B cell (primary cell): ENCODE measurements at regions not wholly inside any gene's neighbourhood (a gene's known extent, or its start where the extent isn't known, plus 50 kb on each side); places are given as distances from the start of the nearest gene placed in this dataset.

ENCODE experiments used
- ATAC-seq: fragments of 200-7000 bp; cut with Tn5 transposase; one replicate; pipeline ENCODE4 v1.10.0; 2021; ENCODE audit warnings: low read depth, mild to moderate bottlenecking, moderate number of reproducible peaks, moderate library complexity
- CTCF ChIA-PET: fragments of 350-600 bp; sonication (Branson Sonifier 250); formaldehyde crosslinking; loops from one replicate; lab custom pipeline; 2021; ENCODE audit warnings: antibody characterized with exemption, inconsistent platforms; lab: Charles Lee
- POLR2A ChIA-PET: fragments of 350-600 bp; sonication (Branson Sonifier 250); formaldehyde crosslinking; loops from one replicate; lab custom pipeline; 2021; ENCODE audit warnings: antibody characterized with exemption; lab: Charles Lee
- DNase-seq: peaks from one replicate; pipeline ENCODE4 v3.0.0; 2013
- H2AFZ ChIP-seq: 2 replicates; pipeline ENCODE4 v1.6.1; 2012; ENCODE audit warnings: mild to moderate bottlenecking, low read depth, low read length; ENCODE audit not compliant: insufficient read depth, poor library complexity, severe bottlenecking
- H3K27ac ChIP-seq, 2 donors: 1 replicate in 1 of 2; 2 replicates in 1 of 2; pipeline ENCODE4 v1.5.1; 2012 to 2013; ENCODE audit warnings: low read length in 2 of 2, mild to moderate bottlenecking in 2 of 2, moderate library complexity in 1 of 2
- H3K27me3 ChIP-seq, 4 experiments: fragments of 200-600 bp in 1 of 4; sonication (generic) in 1 of 4; replicated peaks in 1 of 4; 1 replicate in 2 of 4; 2 replicates in 2 of 4; pipeline versions ENCODE4 v1.6.1 to v1.7.0; 2013 to 2016; ENCODE audit warnings: low read length in 3 of 4, mild to moderate bottlenecking in 2 of 4, mixed read lengths in 1 of 4, moderate library complexity in 1 of 4; ENCODE audit not compliant: insufficient read depth in 4 of 4, control insufficient read depth in 3 of 4; ENCODE audit errors: control extremely low read depth in 1 of 4
- H3K36me3 ChIP-seq, 2 experiments: replicated peaks in 1 of 2; 1 replicate in 1 of 2; 2 replicates in 1 of 2; pipeline versions ENCODE4 v1.6.1 to v1.7.1; 2013; ENCODE audit warnings: low read length in 1 of 2; ENCODE audit not compliant: insufficient read depth in 2 of 2, control insufficient read depth in 1 of 2; ENCODE audit errors: control extremely low read depth in 1 of 2, extremely low read depth in 1 of 2
- H3K4me1 ChIP-seq, 2 donors: fragments of 200-600 bp in 1 of 2; sonication (generic) in 1 of 2; 1 replicate in 1 of 2; 2 replicates in 1 of 2; pipeline versions ENCODE4 v1.5.1 to v1.6.1; 2013 to 2017; ENCODE audit warnings: low read length in 2 of 2; ENCODE audit not compliant: control insufficient read depth in 2 of 2, insufficient read depth in 2 of 2
- H3K4me2 ChIP-seq: replicated peaks from 2 replicates; pipeline ENCODE3; 2012; ENCODE audit warnings: mild to moderate bottlenecking, low read depth, low read length; ENCODE audit not compliant: poor library complexity, severe bottlenecking
- H3K4me3 ChIP-seq, 5 experiments: fragments of 200-600 bp in 1 of 5; sonication (generic) in 1 of 5; 1 replicate in 3 of 5; 2 replicates in 2 of 5; pipeline versions ENCODE4 v1.5.1 to v1.7.0; 2011 to 2016; ENCODE audit warnings: low read length in 4 of 5, mild to moderate bottlenecking in 4 of 5, low read depth in 2 of 5, control low read depth in 1 of 5, moderate library complexity in 1 of 5; ENCODE audit not compliant: insufficient read depth in 1 of 5; ENCODE audit errors: control extremely low read depth in 1 of 5, extremely low read depth in 1 of 5
- H3K79me2 ChIP-seq: fragments of 200-600 bp; sonication (generic); one replicate; pipeline ENCODE4 v1.6.0; 2016; ENCODE audit warnings: low read length; ENCODE audit not compliant: control insufficient read depth, insufficient read depth
- H3K9ac ChIP-seq: fragments of 200-600 bp; sonication (generic); 2 replicates; pipeline ENCODE4 v1.6.1; 2017; ENCODE audit warnings: mild to moderate bottlenecking, low read length, moderate library complexity
- H3K9me3 ChIP-seq, 3 donors: one replicate each; pipeline versions ENCODE4 v1.6.1 to v1.7.1; 2013; ENCODE audit warnings: low read length in 2 of 3; ENCODE audit not compliant: control insufficient read depth in 2 of 3, insufficient read depth in 1 of 3; ENCODE audit errors: control extremely low read depth in 1 of 3
- H4K20me1 ChIP-seq: 2 replicates; pipeline ENCODE4 v1.6.0; 2012; ENCODE audit warnings: mild to moderate bottlenecking, low read length; ENCODE audit not compliant: insufficient read depth, control insufficient read depth, poor library complexity, severe bottlenecking
- H3K27ac Mint-ChIP-seq: one replicate; pipeline ENCODE4 v1.8.0; 2021; ENCODE audit warnings: mixed read lengths
- H3K27me3 Mint-ChIP-seq: one replicate; pipeline ENCODE4 v1.8.0; 2021; ENCODE audit warnings: mixed read lengths
- H3K4me1 Mint-ChIP-seq: one replicate; pipeline ENCODE4 v1.8.0; 2021; ENCODE audit warnings: mixed read lengths
- H3K4me3 Mint-ChIP-seq: one replicate; pipeline ENCODE4 v1.8.0; 2021; ENCODE audit warnings: mixed read lengths
- H3K9me3 Mint-ChIP-seq: one replicate; pipeline ENCODE4 v1.8.0; 2022; ENCODE audit warnings: mixed read lengths; ENCODE audit not compliant: insufficient read depth
- EZH2 ChIP-seq: IDR thresholded peaks from 2 replicates; pipeline ENCODE4 v1.6.1; 2012; ENCODE audit warnings: borderline replicate concordance, low read depth, mild to moderate bottlenecking, moderate library complexity, low read length; ENCODE audit not compliant: insufficient read depth, poor library complexity, severe bottlenecking
- WGBS: methylation state at CpG from one replicate; pipeline ENCODE4 v1.1.5; 2013; ENCODE audit warnings: missing lambda C conversion rate; ENCODE audit not compliant: insufficient coverage; 5-methylcytosine and 5-hydroxymethylcytosine counted together
- intact Hi-C: fragments of 100-400 bp; cut with micrococcal nuclease; formaldehyde crosslinking; loops from one replicate; pipeline ENCODE4 v1.10.0; 2022
- TF ChIP-seq, protein P1 (sequence below): fragments of 200-600 bp; IDR thresholded peaks from one replicate; pipeline ENCODE4 v1.8.0; 2022; ENCODE audit warnings: antibody characterized with exemption, mild to moderate bottlenecking

DNA sequence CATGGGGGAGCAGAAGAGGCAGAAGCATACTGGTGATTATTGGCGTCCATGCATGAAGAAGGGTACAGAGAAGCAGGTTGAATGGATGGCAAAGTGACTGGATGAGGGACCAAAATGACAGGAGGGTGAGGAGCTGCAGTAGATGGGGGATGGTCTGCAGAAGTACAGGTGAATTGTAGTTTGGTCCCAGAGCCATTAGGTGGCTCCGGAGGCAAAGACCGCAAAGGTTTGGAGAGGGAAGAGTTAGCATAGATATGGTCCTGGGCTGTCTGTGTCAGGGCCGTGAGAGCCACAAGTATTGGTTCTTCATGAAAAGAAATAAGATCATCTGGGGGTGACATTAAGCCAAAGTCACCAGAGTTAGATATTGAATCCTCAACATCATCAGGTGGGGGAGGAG lies 59.0 kb upstream of the ZNF726 start:
- H3K4me1 ChIP-seq = no peaks in the 10 kb centered on the region
- peaks cover 21% of the 10 kb centered on the region for H3K9me3 Mint-ChIP-seq
- H3K27me3 Mint-ChIP-seq = no peaks in the 10 kb centered on the region
- no peak for ATAC-seq
- no peak overlapping the region for H3K27ac ChIP-seq
- ChIA-PET CTCF (no interaction called here), POLR2A (no interaction called here)
- H3K4me3 ChIP-seq = no peak overlapping the region
- H3K79me2 ChIP-seq = no peaks in the 10 kb centered on the region
- H4K20me1 ChIP-seq = no peaks in the 10 kb centered on the region
- 59% methylated on average over 4 of the region's 4 CpGs for WGBS
- H3K4me2 ChIP-seq = no peak overlapping the region
- TF ChIP-seq EZH2 = no peak
- TF ChIP-seq, protein P1, sequence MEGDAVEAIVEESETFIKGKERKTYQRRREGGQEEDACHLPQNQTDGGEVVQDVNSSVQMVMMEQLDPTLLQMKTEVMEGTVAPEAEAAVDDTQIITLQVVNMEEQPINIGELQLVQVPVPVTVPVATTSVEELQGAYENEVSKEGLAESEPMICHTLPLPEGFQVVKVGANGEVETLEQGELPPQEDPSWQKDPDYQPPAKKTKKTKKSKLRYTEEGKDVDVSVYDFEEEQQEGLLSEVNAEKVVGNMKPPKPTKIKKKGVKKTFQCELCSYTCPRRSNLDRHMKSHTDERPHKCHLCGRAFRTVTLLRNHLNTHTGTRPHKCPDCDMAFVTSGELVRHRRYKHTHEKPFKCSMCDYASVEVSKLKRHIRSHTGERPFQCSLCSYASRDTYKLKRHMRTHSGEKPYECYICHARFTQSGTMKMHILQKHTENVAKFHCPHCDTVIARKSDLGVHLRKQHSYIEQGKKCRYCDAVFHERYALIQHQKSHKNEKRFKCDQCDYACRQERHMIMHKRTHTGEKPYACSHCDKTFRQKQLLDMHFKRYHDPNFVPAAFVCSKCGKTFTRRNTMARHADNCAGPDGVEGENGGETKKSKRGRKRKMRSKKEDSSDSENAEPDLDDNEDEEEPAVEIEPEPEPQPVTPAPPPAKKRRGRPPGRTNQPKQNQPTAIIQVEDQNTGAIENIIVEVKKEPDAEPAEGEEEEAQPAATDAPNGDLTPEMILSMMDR = no peak
- no peak overlapping the region for H2AFZ ChIP-seq
- H3K27ac Mint-ChIP-seq = no peak overlapping the region
- H3K4me1 Mint-ChIP-seq = no peaks in the 10 kb centered on the region
- no peaks in the 10 kb centered on the region for H3K36me3 ChIP-seq
- intact Hi-C loops = no loop called here
- no peak for DNase-seq
- no peak overlapping the region for H3K4me3 Mint-ChIP-seq
- peaks cover 0 to 7% (median 0%) of the 10 kb centered on the region in 3 donors for H3K9me3 ChIP-seq
- no peaks in the 10 kb centered on the region for H3K27me3 ChIP-seq
- no peak overlapping the region for H3K9ac ChIP-seq

DNA sequence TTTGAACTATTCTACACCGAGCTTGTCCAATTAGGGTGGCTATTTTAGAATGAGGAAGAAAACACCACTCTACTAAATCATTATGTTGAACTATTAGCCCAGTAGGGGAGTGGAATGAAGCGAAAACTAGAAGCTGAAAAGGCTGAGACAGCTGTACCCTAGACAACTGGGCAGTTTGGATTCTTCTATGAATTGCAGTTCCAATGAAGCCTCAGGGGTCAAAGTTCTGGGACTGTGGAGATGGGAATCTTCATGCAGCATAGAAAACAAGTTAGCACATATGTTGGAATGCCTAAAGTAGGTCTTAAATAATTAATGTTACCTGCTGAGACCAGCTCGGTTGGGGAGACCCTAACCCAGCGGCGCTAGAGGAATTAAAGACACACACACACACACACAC lies 62.7 kb upstream of the ZNF726 start:
- no peaks in the 10 kb centered on the region for H3K79me2 ChIP-seq
- H3K4me3 ChIP-seq = no peak overlapping the region
- Mint-ChIP-seq H3K27ac (no peak overlapping the region), H3K4me3 (no peak overlapping the region), H3K9me3 (peaks cover 20% of the 10 kb centered on the region), H3K27me3 (no peaks in the 10 kb centered on the region), H3K4me1 (no peaks in the 10 kb centered on the region)
- no peak overlapping the region for H3K4me2 ChIP-seq
- intact Hi-C loops = no loop called here
- DNase-seq = no peak
- ChIA-PET CTCF (no interaction called here), POLR2A (no interaction called here)
- H3K9me3 ChIP-seq = peaks cover 0 to 10% (median 5%) of the 10 kb centered on the region in 3 donors
- no peak for TF ChIP-seq EZH2
- TF ChIP-seq, protein P1 = no peak
- H3K9ac ChIP-seq = no peak overlapping the region
- ATAC-seq = no peak
- no peaks in the 10 kb centered on the region for H3K27me3 ChIP-seq
- no peaks in the 10 kb centered on the region for H3K4me1 ChIP-seq
- H3K36me3 ChIP-seq = no peaks in the 10 kb centered on the region
- no peak overlapping the region for H3K27ac ChIP-seq
- no peak overlapping the region for H2AFZ ChIP-seq
- 80% methylated on average over 1 of the region's 5 CpGs for WGBS
- H4K20me1 ChIP-seq = no peaks in the 10 kb centered on the region
